Trophoblast cell (in vitro differentiated cells and primary cell): ENCODE measurements at regions not wholly inside any gene's neighbourhood (a gene's known extent, or its start where the extent isn't known, plus 50 kb on each side); places are given as distances from the start of the nearest gene placed in this dataset.
A peak's percentile ranks its signal among the peaks of the same experiment; 100 is the strongest.

ENCODE experiments used
- DNase-seq, 2 donors: peaks; one replicate each; pipeline ENCODE4 v3.0.0-alpha.2; 2016
- H2AFZ ChIP-seq: 2 replicates; pipeline ENCODE4 v1.6.1; 2013; ENCODE audit warnings: low read length, moderate library complexity, mild to moderate bottlenecking; ENCODE audit not compliant: insufficient read depth, poor library complexity
- H2AK5ac ChIP-seq: 2 replicates; pipeline ENCODE4 v1.6.1; 2013; ENCODE audit warnings: mild to moderate bottlenecking, low read length
- H2BK120ac ChIP-seq: 2 replicates; pipeline ENCODE4 v1.6.1; 2013; ENCODE audit warnings: low read length, mild to moderate bottlenecking, moderate library complexity; ENCODE audit not compliant: insufficient read depth, poor library complexity
- H2BK12ac ChIP-seq: 2 replicates; pipeline ENCODE4 v1.6.1; 2013; ENCODE audit warnings: mild to moderate bottlenecking, low read length, moderate library complexity
- H2BK5ac ChIP-seq: 2 replicates; pipeline ENCODE4 v1.6.1; 2013; ENCODE audit warnings: low read length, low read depth, moderate library complexity, mild to moderate bottlenecking; ENCODE audit not compliant: poor library complexity
- H3K14ac ChIP-seq: 2 replicates; pipeline ENCODE4 v1.6.1; 2013; ENCODE audit warnings: mild to moderate bottlenecking, low read length
- H3K18ac ChIP-seq: 2 replicates; pipeline ENCODE4 v1.6.1; 2013; ENCODE audit warnings: mild to moderate bottlenecking, low read length
- H3K23ac ChIP-seq: 2 replicates; pipeline ENCODE4 v1.6.1; 2013; ENCODE audit warnings: low read length
- H3K27ac ChIP-seq: 2 replicates; pipeline ENCODE4 v1.5.1; 2013; ENCODE audit warnings: low read depth, mild to moderate bottlenecking, inconsistent platforms, low read length, moderate library complexity
- H3K27me3 ChIP-seq: 2 replicates; pipeline ENCODE4 v1.6.1; 2013; ENCODE audit warnings: inconsistent platforms, mild to moderate bottlenecking, low read length, moderate library complexity; ENCODE audit not compliant: insufficient read depth
- H3K36me3 ChIP-seq, 2 experiments: 1 replicate in 1 of 2; 2 replicates in 1 of 2; pipeline ENCODE4 v1.6.1; 2013; ENCODE audit warnings: low read length in 2 of 2, mild to moderate bottlenecking in 2 of 2, moderate library complexity in 1 of 2; ENCODE audit not compliant: insufficient read depth in 2 of 2, control insufficient read depth in 1 of 2
- H3K4ac ChIP-seq: 2 replicates; pipeline ENCODE4 v1.6.1; 2013; ENCODE audit warnings: low read depth, mild to moderate bottlenecking, low read length, moderate library complexity
- H3K4me1 ChIP-seq, 2 experiments: 1 replicate in 1 of 2; 2 replicates in 1 of 2; pipeline ENCODE4 v1.6.1; 2013; ENCODE audit warnings: low read length in 2 of 2, mild to moderate bottlenecking in 2 of 2, moderate library complexity in 1 of 2; ENCODE audit not compliant: insufficient read depth in 2 of 2, control insufficient read depth in 1 of 2
- H3K4me2 ChIP-seq: 2 replicates; pipeline ENCODE4 v1.6.1; 2013; ENCODE audit warnings: inconsistent platforms, mild to moderate bottlenecking, low read length, moderate library complexity
- H3K4me3 ChIP-seq: 2 replicates; pipeline ENCODE4 v1.5.1; 2013; ENCODE audit warnings: mild to moderate bottlenecking, low read depth, low read length, inconsistent platforms
- H3K79me1 ChIP-seq: one replicate; pipeline ENCODE4 v1.6.1; 2013; ENCODE audit warnings: low read length
- H3K79me2 ChIP-seq: 2 replicates; pipeline ENCODE4 v1.6.1; 2013; ENCODE audit warnings: low read length, mild to moderate bottlenecking; ENCODE audit not compliant: control insufficient read depth, insufficient read depth, poor library complexity
- H3K9ac ChIP-seq: 2 replicates; pipeline ENCODE4 v1.6.1; 2013; ENCODE audit warnings: mild to moderate bottlenecking, low read length
- H3K9me3 ChIP-seq: 2 replicates; pipeline ENCODE4 v1.6.1; 2013; ENCODE audit warnings: low read depth, mild to moderate bottlenecking, control low read depth, inconsistent platforms, low read length; ENCODE audit not compliant: insufficient read depth
- H4K12ac ChIP-seq: 2 replicates; pipeline ENCODE4 v1.6.1; 2013; ENCODE audit warnings: low read depth, mild to moderate bottlenecking, low read length, moderate library complexity
- H4K8ac ChIP-seq: 2 replicates; pipeline ENCODE4 v1.6.1; 2013; ENCODE audit warnings: low read depth, mild to moderate bottlenecking, low read length, moderate library complexity
- H4K91ac ChIP-seq: one replicate; pipeline ENCODE4 v1.6.1; 2013; ENCODE audit warnings: low read depth, mild to moderate bottlenecking, low read length, moderate library complexity
- WGBS: extraction: QIAGEN DNeasy Blood & Tissue Kit; methylation state at CpG from one replicate; pipeline ENCODE4 v1.1.7; 2013; ENCODE audit warnings: missing lambda C conversion rate; ENCODE audit not compliant: insufficient read length, insufficient coverage; ENCODE audit errors: extremely low coverage; 5-methylcytosine and 5-hydroxymethylcytosine counted together

GRCh38 chr4:136320465-136320813, 1211.9 kb downstream of the PCDH18 start:
- H3K4me2 ChIP-seq: no peak overlapping the region
- no peaks in the 10 kb centered on the region for H3K79me2 ChIP-seq
- no peaks in the 10 kb centered on the region for H3K9me3 ChIP-seq
- H3K4me1 ChIP-seq: peaks cover 0 to 3% of the 10 kb centered on the region in 2 experiments
- H3K14ac ChIP-seq: no peak overlapping the region
- H3K27ac ChIP-seq: no peak overlapping the region
- no peak overlapping the region for H2BK120ac ChIP-seq
- no peak overlapping the region for H2AK5ac ChIP-seq
- DNase-seq: no peak
- no peak overlapping the region for H3K4ac ChIP-seq
- no CpG with 5 or more reads among the region's 1 CpG for WGBS
- H3K4me3 ChIP-seq: no peak overlapping the region
- no peak overlapping the region for H2AFZ ChIP-seq
- H3K79me1 ChIP-seq: no peaks in the 10 kb centered on the region
- H2BK5ac ChIP-seq: no peak overlapping the region
- no peak overlapping the region for H3K9ac ChIP-seq
- no peak overlapping the region for H3K23ac ChIP-seq
- no peaks in the 10 kb centered on the region for H3K36me3 ChIP-seq
- H3K27me3 ChIP-seq: no peaks in the 10 kb centered on the region
- no peak overlapping the region for H4K12ac ChIP-seq
- H4K8ac ChIP-seq: no peak overlapping the region
- no peak overlapping the region for H4K91ac ChIP-seq
- H3K18ac ChIP-seq: no peak overlapping the region
- H2BK12ac ChIP-seq: no peak overlapping the region

- no peak overlapping the region for H3K27ac ChIP-seq
- H2BK120ac ChIP-seq: no peak overlapping the region
- H4K12ac ChIP-seq: no peak overlapping the region
- H3K79me2 ChIP-seq: no peaks in the 10 kb centered on the region
- H3K18ac ChIP-seq: no peak overlapping the region
- no peak overlapping the region for H2BK12ac ChIP-seq
- H4K91ac ChIP-seq: no peak overlapping the region
- H3K27me3 ChIP-seq: no peaks in the 10 kb centered on the region
- WGBS: no CpG with 5 or more reads among the region's 4 CpGs
- H2AK5ac ChIP-seq: no peak overlapping the region
- H3K4me2 ChIP-seq: no peak overlapping the region
- DNase-seq: peak; percentile 27 to 59
- H3K4me1 ChIP-seq: peaks cover 0 to 3% of the 10 kb centered on the region in 2 experiments
- no peak overlapping the region for H4K8ac ChIP-seq
- H2AFZ ChIP-seq: no peak overlapping the region
- H3K9ac ChIP-seq: no peak overlapping the region
- H3K4ac ChIP-seq: no peak overlapping the region
- no peaks in the 10 kb centered on the region for H3K36me3 ChIP-seq
- no peak overlapping the region for H3K14ac ChIP-seq
- H3K9me3 ChIP-seq: no peaks in the 10 kb centered on the region
- no peaks in the 10 kb centered on the region for H3K79me1 ChIP-seq
- H3K4me3 ChIP-seq: no peak overlapping the region
- H3K23ac ChIP-seq: no peak overlapping the region
- H2BK5ac ChIP-seq: no peak overlapping the region
Observed at GRCh38 chr4:136319789-136320464, 1212.4 kb downstream of the PCDH18 start.

GRCh38 chr4:136316961-136317360, 1215.3 kb downstream of the PCDH18 start:
- no peak overlapping the region for H3K18ac ChIP-seq
- DNase-seq: no peak
- H3K23ac ChIP-seq: no peak overlapping the region
- no peak overlapping the region for H3K27ac ChIP-seq
- no peaks in the 10 kb centered on the region for H3K36me3 ChIP-seq
- H3K9ac ChIP-seq: no peak overlapping the region
- no peak overlapping the region for H2AK5ac ChIP-seq
- H4K91ac ChIP-seq: no peak overlapping the region
- no peak overlapping the region for H3K14ac ChIP-seq
- no peaks in the 10 kb centered on the region for H3K9me3 ChIP-seq
- no peak overlapping the region for H3K4me3 ChIP-seq
- H2BK12ac ChIP-seq: no peak overlapping the region
- no peak overlapping the region for H4K8ac ChIP-seq
- H4K12ac ChIP-seq: no peak overlapping the region
- no peaks in the 10 kb centered on the region for H3K27me3 ChIP-seq
- H2AFZ ChIP-seq: no peak overlapping the region
- WGBS: no CpG with 5 or more reads among the region's 3 CpGs
- H2BK5ac ChIP-seq: no peak overlapping the region
- peaks cover 0 to 3% of the 10 kb centered on the region in 2 experiments for H3K4me1 ChIP-seq
- H3K4ac ChIP-seq: no peak overlapping the region
- no peak overlapping the region for H2BK120ac ChIP-seq
- no peaks in the 10 kb centered on the region for H3K79me2 ChIP-seq
- H3K4me2 ChIP-seq: no peak overlapping the region
- H3K79me1 ChIP-seq: no peaks in the 10 kb centered on the region

- no peak for DNase-seq
- no peak overlapping the region for H3K4me3 ChIP-seq
- 100% methylated on average over 1 of the region's 2 CpGs for WGBS
Observed at GRCh38 chr4:136314686-136315085, 1217.6 kb downstream of the PCDH18 start.

More at GRCh38 chr4:136314686-136315085, 1217.6 kb downstream of the PCDH18 start:
- Histone ChIP-seq H3K27ac (no peak overlapping the region), H3K27me3 (no peaks in the 10 kb centered on the region), H3K23ac (no peak overlapping the region), H4K12ac (no peak overlapping the region), H2AFZ (no peak overlapping the region), H3K9ac (no peak overlapping the region), H3K4ac (no peak overlapping the region), H3K79me2 (no peaks in the 10 kb centered on the region), H2BK12ac (no peak overlapping the region), H3K18ac (no peak overlapping the region), H2AK5ac (no peak overlapping the region), H2BK120ac (no peak overlapping the region), H3K9me3 (no peaks in the 10 kb centered on the region), H3K36me3 (no peaks in the 10 kb centered on the region), H3K79me1 (no peaks in the 10 kb centered on the region), H4K91ac (no peak overlapping the region), H3K4me2 (no peak overlapping the region), H4K8ac (no peak overlapping the region), H3K14ac (no peak overlapping the region), H2BK5ac (no peak overlapping the region), H3K4me1 (peaks cover 0 to under 1% of the 10 kb centered on the region in 2 experiments)
